Caki2 (cell line): ENCODE measurements at regions not wholly inside any gene's neighbourhood (a gene's known extent, or its start where the extent isn't known, plus 50 kb on each side); places are given as distances from the start of the nearest gene placed in this dataset.

ENCODE experiments used
- DNase-seq: peaks from one replicate; pipeline ENCODE4 v3.0.0-alpha.2; 2015; ENCODE audit warnings: low read depth
- in situ Hi-C: cut with HindIII; loops from 2 replicates; pipeline ENCODE4 v1.10.0; 2016; ENCODE audit warnings: low sequenced_read_pairs, low pct_unique_long_range_greater_than_20kb, mixed read lengths

GRCh38 chr3:80051602-80051962 is 283.8 kb upstream of the ROBO1 start:
- in situ Hi-C loops: no loop called here
- DNase-seq: no peak

- no peak for DNase-seq
- in situ Hi-C loops: no loop called here
Measured at GRCh38 chr3:80050826-80051601, 283.2 kb upstream of the ROBO1 start.

- in situ Hi-C loops: no loop called here
- no peak for DNase-seq
Measured at GRCh38 chr3:80043226-80043625, 275.4 kb upstream of the ROBO1 start.

- in situ Hi-C loops: no loop called here
- DNase-seq: peak; percentile 25
Measured at GRCh38 chr3:80040067-80040466, 272.3 kb upstream of the ROBO1 start.

GRCh38 chr3:80036176-80036575 is 268.4 kb upstream of the ROBO1 start:
- in situ Hi-C loops: no loop called here
- DNase-seq: no peak

GRCh38 chr3:80035021-80035420 is 267.2 kb upstream of the ROBO1 start:
- DNase-seq: no peak
- in situ Hi-C loops: no loop called here

- DNase-seq: no peak
- in situ Hi-C loops: no loop called here
Measured at GRCh38 chr3:80023010-80023409, 255.2 kb upstream of the ROBO1 start.

GRCh38 chr3:80018375-80018774 is 250.6 kb upstream of the ROBO1 start:
- DNase-seq: no peak
- in situ Hi-C loops: no loop called here

- DNase-seq: no peak
- in situ Hi-C loops: no loop called here
Measured at GRCh38 chr3:80017369-80017768, 249.6 kb upstream of the ROBO1 start.

GRCh38 chr3:80014576-80014975 is 246.8 kb upstream of the ROBO1 start:
- in situ Hi-C loops: no loop called here

GRCh38 chr3:80010021-80010571 is 242.3 kb upstream of the ROBO1 start:
- DNase-seq: no peak
- in situ Hi-C loops: no loop called here

More at GRCh38 chr3:80014576-80014975, 246.8 kb upstream of the ROBO1 start:
- DNase-seq: no peak

- no peak for DNase-seq
- in situ Hi-C loops: no loop called here
Measured at GRCh38 chr3:80007522-80007921, 239.7 kb upstream of the ROBO1 start.

- in situ Hi-C loops: no loop called here
- no peak for DNase-seq
Measured at GRCh38 chr3:80006315-80006714, 238.5 kb upstream of the ROBO1 start.

- DNase-seq: peak; percentile 41
- in situ Hi-C loops: no loop called here
Measured at GRCh38 chr3:80000022-80000421, 232.2 kb upstream of the ROBO1 start.

- no peak for DNase-seq
- in situ Hi-C loops: no loop called here
Measured at GRCh38 chr3:79994397-79994796, 226.6 kb upstream of the ROBO1 start.

GRCh38 chr3:79986338-79986737 is 218.5 kb upstream of the ROBO1 start:
- in situ Hi-C loops: no loop called here
- DNase-seq: no peak

- in situ Hi-C loops: no loop called here
- no peak for DNase-seq
Measured at GRCh38 chr3:79985816-79986215, 218.0 kb upstream of the ROBO1 start.

GRCh38 chr3:79983118-79983517 is 215.3 kb upstream of the ROBO1 start:
- no peak for DNase-seq
- in situ Hi-C loops: no loop called here

GRCh38 chr3:79979990-79980389 is 212.2 kb upstream of the ROBO1 start:
- no peak for DNase-seq
- in situ Hi-C loops: no loop called here

- no peak for DNase-seq
- in situ Hi-C loops: no loop called here
Measured at GRCh38 chr3:79976466-79976865, 208.7 kb upstream of the ROBO1 start.
